Osteocyte (in vitro differentiated cells): ENCODE measurements at regions not wholly inside any gene's neighbourhood (a gene's known extent, or its start where the extent isn't known, plus 50 kb on each side); places are given as distances from the start of the nearest gene placed in this dataset.

Source experiments
- DNase-seq: peaks from one replicate; pipeline ENCODE4 v3.0.0; 2021; ENCODE audit warnings: mixed read lengths; ENCODE audit not compliant: unreplicated experiment; ENCODE audit errors: extremely low spot score
- H3K27ac Mint-ChIP-seq: one replicate; pipeline ENCODE4 v1.8.0; 2021; ENCODE audit warnings: mild to moderate bottlenecking, mixed read lengths; ENCODE audit not compliant: unreplicated experiment
- H3K27me3 Mint-ChIP-seq: one replicate; pipeline ENCODE4 v1.8.0; 2021; ENCODE audit warnings: mixed read lengths; ENCODE audit not compliant: unreplicated experiment
- H3K36me3 Mint-ChIP-seq: one replicate; pipeline ENCODE4 v1.8.0; 2021; ENCODE audit warnings: mixed read lengths; ENCODE audit not compliant: unreplicated experiment
- H3K4me1 Mint-ChIP-seq: one replicate; pipeline ENCODE4 v1.8.0; 2021; ENCODE audit warnings: mixed read lengths; ENCODE audit not compliant: unreplicated experiment
- H3K4me3 Mint-ChIP-seq: one replicate; pipeline ENCODE4 v1.8.0; 2021; ENCODE audit warnings: mild to moderate bottlenecking, moderate library complexity, mixed read lengths; ENCODE audit not compliant: unreplicated experiment
- H3K9me3 Mint-ChIP-seq: one replicate; pipeline ENCODE4 v1.8.0; 2021; ENCODE audit warnings: mixed read lengths; ENCODE audit not compliant: unreplicated experiment
- CTCF ChIP-seq: fragments of 200-600 bp; sonication (generic); IDR thresholded peaks from 2 replicates; pipeline ENCODE4 v1.5.0; 2021; ENCODE audit warnings: antibody characterized with exemption, mild to moderate bottlenecking, moderate library complexity

GRCh38 chr5:37999593-37999992 lies 159.8 kb upstream of the GDNF start:
- no peak for DNase-seq

GRCh38 chr5:37996918-37997317 lies 157.1 kb upstream of the GDNF start:
- H3K9me3 Mint-ChIP-seq = no peaks in the 10 kb centered on the region
- peaks cover 15% of the 10 kb centered on the region for H3K27me3 Mint-ChIP-seq
- DNase-seq = no peak
- H3K4me3 Mint-ChIP-seq = no peak overlapping the region
- H3K27ac Mint-ChIP-seq = no peak overlapping the region
- TF ChIP-seq CTCF = no peak
- H3K4me1 Mint-ChIP-seq = no peaks in the 10 kb centered on the region
- H3K36me3 Mint-ChIP-seq = no peaks in the 10 kb centered on the region

More at GRCh38 chr5:37999593-37999992, 159.8 kb upstream of the GDNF start:
- Mint-ChIP-seq H3K36me3 (no peaks in the 10 kb centered on the region), H3K9me3 (no peaks in the 10 kb centered on the region), H3K4me3 (no peak overlapping the region), H3K27ac (no peak overlapping the region), H3K27me3 (peaks cover 7% of the 10 kb centered on the region), H3K4me1 (no peaks in the 10 kb centered on the region)
- no peak for TF ChIP-seq CTCF

DNA sequence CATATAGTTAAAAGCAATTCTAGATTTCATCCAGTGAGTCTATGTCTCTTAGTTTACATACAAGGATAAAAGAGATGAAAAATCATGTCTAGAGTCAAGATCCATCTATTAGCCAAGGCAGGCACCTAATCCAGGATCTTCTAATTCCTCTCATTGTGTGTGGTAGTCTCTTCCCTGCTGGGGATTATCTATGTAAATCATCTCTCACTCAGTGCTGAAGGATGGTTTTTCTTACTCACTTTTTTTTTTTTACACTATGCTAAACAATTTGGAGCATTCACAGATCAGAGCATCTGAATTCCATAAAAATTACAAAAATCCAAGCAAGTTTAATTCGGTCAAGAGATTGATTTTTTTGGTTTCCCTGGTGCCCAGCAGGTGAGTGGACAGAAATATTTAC lies 154.9 kb upstream of the GDNF start:
- DNase-seq = no peak
- no peaks in the 10 kb centered on the region for H3K36me3 Mint-ChIP-seq
- H3K4me3 Mint-ChIP-seq = no peak overlapping the region
- H3K27me3 Mint-ChIP-seq = peaks cover 25% of the 10 kb centered on the region
- H3K4me1 Mint-ChIP-seq = no peaks in the 10 kb centered on the region
- H3K9me3 Mint-ChIP-seq = no peaks in the 10 kb centered on the region
- no peak overlapping the region for H3K27ac Mint-ChIP-seq
- no peak for TF ChIP-seq CTCF

- no peaks in the 10 kb centered on the region for H3K4me1 Mint-ChIP-seq
- no peak for TF ChIP-seq CTCF
- peaks cover 25% of the 10 kb centered on the region for H3K27me3 Mint-ChIP-seq
- no peak overlapping the region for H3K27ac Mint-ChIP-seq
- DNase-seq = no peak
- H3K9me3 Mint-ChIP-seq = no peaks in the 10 kb centered on the region
- no peaks in the 10 kb centered on the region for H3K36me3 Mint-ChIP-seq
- no peak overlapping the region for H3K4me3 Mint-ChIP-seq
Measured at GRCh38 chr5:37991301-37992299, 151.8 kb upstream of the GDNF start.

DNA sequence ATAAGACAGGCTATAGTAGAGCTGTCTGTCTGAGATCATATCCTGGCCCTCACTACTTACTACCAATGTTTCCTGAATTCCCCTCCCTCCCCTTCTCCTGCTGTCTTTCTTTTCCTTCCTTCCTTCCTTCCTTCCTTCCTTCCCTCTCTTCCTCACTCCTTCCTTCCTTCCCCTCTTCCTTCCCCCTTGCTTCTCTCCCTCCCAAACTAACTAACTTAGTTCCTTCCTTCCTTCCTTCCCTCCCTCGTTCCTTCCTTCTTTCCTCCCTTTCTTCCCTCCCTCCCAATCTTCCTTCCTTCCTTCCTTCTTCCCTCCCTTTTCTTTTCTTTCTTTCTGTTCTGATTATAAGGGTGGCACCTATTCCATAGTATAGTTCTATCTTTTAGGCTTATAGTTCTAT lies 150.0 kb upstream of the GDNF start:
- no peaks in the 10 kb centered on the region for H3K9me3 Mint-ChIP-seq
- no peaks in the 10 kb centered on the region for H3K36me3 Mint-ChIP-seq
- H3K4me3 Mint-ChIP-seq = no peak overlapping the region
- peaks cover 40% of the 10 kb centered on the region for H3K27me3 Mint-ChIP-seq
- no peak for DNase-seq
- no peaks in the 10 kb centered on the region for H3K4me1 Mint-ChIP-seq
- no peak overlapping the region for H3K27ac Mint-ChIP-seq
- TF ChIP-seq CTCF = no peak
